Stimulated activated CD4-positive, alpha-beta T cell treated with anti-CD3 and anti-CD28 coated beads, TNF-alpha, amount 100 ng/mL, for 4 hours (primary cell): ENCODE measurements at regions not wholly inside any gene's neighbourhood (a gene's known extent, or its start where the extent isn't known, plus 50 kb on each side); places are given as distances from the start of the nearest gene placed in this dataset.

Experiments
- DNase-seq, 3 experiments: peaks; one replicate each; pipeline ENCODE4 v3.0.0-alpha.2; 2020; ENCODE audit warnings: low read depth in 3 of 3

GRCh38 chr22:22395245-22395644 lies 113.3 kb downstream of the ZNF280B start:
- DNase-seq = no peak

DNA sequence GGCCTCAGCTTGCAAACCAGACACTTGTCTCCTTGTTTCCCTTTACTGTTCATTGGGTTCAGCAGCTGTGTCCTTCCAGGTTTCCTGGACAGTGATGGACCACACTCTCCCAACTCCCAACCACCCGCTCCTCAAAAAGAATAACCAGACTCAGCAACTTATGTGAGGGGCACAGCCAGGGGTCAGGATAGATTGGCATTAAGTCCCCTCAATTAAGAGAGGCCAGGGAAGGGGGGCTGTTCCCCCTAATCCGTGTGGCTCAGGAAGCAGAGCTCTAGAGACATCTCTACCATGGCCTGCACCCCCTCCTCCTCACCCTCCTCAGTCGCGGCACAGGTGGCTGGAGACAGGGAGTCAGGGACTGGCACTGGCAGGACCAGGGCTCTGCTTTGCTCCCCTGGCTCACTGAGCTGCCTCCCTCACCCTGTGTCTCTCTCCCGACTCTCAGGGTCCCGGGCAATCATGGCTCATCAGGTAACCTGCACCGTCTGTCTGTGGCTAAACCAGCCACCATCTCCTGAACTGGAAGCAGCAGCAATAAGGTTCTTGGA lies 111.7 kb downstream of the ZNF280B start:
- no peak for DNase-seq

DNA sequence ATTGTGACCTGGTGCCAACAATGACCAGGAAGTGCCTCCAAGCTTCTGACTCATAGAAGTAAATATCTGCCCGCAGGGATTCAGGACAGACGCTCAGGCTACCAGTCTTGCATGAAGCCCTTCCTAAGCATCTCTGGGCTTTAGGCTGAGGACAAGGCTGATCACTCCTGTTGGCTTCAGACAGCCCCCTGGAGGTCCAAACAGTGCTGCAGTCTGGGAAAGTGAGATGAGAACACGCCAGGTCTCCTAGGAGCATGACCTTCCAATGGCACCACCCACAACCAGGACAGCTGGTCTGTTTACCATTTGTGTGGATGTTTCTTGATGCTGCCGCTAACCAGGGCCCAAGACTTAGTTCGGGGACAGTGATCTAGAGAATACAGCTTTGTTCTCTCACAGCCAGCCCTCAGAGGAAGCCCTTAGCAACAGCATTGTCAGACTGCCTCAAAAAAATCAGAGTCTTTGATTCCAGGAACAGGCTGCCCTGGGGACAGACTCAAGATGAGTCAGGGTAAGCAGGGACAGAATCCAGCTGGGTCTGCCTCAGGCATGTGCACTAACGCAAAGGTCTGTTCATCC lies 111.2 kb downstream of the ZNF280B start:
- no peak for DNase-seq

GRCh38 chr22:22397875-22398524 lies 110.5 kb downstream of the ZNF280B start:
- no peak for DNase-seq

DNA sequence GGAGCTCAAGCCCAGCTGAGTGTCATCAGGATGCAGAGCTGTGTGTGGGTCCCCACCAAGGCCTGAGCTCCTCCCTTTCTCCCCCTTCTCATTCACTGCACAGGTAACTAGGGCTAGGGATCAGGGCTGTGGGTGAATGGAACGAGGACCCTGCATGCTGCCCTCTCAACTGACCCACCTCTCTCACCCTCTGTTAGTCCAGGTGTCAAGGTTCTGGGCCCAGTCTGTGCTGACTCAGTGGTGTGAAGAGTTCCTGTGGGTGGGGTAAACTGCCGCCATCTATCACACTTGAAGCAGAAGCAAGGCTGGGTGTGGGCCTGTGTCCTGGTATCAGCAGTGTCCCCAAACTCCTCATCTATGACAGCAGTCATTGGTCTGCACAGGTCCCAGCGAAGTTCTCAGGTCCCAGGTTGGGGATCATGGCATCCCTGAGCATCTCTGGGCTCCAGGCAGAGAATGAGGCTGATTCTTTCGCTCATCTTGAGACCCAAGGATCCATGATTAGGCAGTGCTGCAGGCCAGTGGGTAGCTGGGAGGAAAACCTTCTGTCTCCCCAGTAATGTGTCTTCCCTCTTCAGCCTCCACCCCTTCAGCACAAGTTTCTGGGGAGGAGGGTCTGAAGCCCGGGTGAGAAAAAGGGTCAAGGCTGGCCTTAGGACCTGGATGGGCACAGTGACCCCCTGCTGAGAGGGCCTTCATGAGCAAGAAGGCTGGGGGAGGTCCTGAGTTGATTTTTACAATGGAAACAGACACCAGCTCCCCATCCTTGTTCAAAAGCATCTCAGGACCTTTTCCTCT lies 109.8 kb downstream of the ZNF280B start:
- no peak for DNase-seq

GRCh38 chr22:22400099-22400498 lies 108.4 kb downstream of the ZNF280B start:
- DNase-seq = no peak

DNA sequence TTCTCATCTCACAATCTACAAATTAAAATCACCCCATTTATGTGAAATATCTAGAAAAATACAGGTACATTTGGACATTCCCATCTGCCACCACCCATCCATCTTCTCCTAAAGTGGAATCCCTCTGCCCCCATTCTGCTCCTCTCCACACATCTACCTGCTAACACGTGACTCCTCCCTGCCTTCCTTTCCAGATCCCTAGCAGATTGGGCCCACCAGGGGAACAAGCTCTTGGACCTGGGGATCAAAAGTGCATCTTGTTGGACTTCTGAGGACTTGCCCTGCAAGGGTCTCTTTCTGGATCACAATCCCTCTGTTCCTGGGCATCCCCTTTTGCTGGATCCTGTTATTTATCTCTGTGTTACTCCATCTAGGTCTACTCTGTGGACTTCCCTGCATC lies 107.6 kb downstream of the ZNF280B start:
- no peak for DNase-seq

GRCh38 chr22:22401381-22401780 lies 107.2 kb downstream of the ZNF280B start:
- DNase-seq = no peak

DNA sequence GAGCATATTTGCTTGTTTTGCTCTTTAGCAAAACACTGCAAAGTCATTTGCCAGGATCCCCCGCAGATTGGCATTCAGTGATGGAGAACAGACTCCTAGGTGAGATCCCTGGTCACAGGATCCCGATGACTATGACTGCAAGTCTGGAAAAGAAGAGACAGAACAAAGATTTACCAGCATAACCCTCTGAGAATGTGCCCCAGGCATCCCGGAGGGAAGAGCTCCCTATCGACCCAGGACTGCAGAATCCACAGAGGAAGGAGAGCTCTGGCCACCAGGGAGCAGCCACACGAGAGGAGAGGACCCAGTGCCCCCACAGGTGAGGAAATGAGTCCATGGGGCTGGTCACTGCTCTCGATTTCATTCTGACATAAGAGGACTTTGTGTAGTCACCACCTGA lies 105.2 kb downstream of the ZNF280B start:
- DNase-seq = no peak

DNA sequence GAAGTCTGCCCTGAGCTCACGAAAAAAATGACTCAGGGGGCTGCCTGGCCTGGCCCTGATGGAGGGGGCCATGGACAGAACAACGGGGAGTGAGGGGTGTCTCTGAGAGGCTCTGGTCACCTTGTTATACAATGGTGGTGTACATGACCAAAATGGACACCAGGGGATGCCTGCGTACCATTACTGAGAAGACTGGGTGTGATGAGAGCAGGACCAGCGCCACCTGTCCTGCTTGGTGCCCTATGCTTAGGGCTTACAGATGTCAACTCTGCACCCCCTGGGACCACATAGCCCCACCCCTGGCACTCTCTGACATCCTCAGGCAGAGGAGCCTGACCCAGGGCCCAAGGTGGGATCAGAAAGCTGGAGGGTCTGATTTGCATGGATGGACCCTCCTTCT lies 104.8 kb downstream of the ZNF280B start:
- no peak for DNase-seq

GRCh38 chr22:22404598-22405284 lies 103.8 kb downstream of the ZNF280B start:
- DNase-seq = no peak

GRCh38 chr22:22406445-22407027 lies 102.0 kb downstream of the ZNF280B start:
- DNase-seq = no peak

GRCh38 chr22:22407061-22407460 lies 101.5 kb downstream of the ZNF280B start:
- DNase-seq = no peak

- DNase-seq = no peak
These were observed 100.3 kb downstream of the ZNF280B start for GRCh38 chr22:22408269-22408668.

DNA sequence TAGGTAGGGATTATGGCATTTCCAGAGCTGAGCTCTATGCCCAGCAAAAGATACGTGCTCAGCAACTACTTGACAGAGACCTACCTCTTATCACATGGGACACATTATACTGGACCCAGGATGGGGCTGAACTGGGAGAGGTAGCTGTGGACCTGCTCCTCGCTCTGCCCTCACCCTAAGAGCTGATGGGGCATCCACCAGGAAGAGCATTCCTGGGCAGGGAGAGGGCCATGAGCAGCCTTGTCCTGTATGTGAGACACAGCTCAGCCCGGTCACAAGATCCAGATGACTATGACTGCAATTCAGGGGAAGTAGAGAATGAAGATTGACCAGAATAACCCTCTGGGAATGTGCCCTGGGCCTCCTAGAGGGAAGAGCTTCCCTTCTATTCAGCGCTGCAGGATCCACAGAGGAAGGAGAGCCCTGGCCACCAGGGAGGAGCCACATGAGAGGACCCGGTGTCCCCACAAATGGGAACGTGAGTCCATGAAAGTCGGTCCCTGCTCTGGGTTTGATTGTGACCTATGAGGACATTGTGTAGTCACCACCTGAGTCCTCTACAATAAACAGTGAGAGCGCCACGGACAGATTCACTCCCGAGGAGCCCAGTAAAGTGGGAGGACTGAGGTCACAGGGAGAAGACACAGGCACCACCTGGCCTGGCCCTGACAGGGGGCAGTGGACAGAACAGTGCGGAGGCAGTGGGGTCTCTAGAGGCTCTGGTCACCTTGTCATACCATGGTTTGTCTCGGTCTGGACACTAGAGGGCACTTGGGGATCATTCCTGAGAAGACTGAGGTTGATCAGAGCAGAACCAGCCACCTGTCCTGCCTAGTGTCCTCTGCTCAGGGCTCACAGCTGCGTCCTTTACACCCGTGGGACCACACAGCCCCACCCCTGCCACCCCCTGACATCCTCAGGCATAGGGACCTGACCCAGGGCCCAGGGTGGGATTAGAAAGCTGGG lies 99.5 kb downstream of the ZNF280B start:
- DNase-seq = no peak

DNA sequence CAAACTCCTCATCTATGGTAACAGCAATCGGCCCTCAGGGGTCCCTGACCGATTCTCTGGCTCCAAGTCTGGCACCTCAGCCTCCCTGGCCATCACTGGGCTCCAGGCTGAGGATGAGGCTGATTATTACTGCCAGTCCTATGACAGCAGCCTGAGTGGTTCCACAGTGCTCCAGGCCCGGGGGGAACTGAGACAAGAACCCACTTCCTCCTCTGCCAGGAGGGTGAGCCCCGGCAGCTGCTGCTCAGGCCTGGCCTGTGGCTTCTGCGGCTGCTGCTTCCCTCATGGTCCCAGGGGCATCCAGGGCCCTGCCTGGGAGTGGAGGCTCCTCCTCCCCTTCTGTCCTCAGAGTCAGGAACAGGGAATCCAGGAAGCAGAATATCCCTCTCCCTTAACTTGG lies 98.4 kb downstream of the ZNF280B start:
- no peak for DNase-seq

GRCh38 chr22:22410677-22411076 lies 97.9 kb downstream of the ZNF280B start:
- no peak for DNase-seq

DNA sequence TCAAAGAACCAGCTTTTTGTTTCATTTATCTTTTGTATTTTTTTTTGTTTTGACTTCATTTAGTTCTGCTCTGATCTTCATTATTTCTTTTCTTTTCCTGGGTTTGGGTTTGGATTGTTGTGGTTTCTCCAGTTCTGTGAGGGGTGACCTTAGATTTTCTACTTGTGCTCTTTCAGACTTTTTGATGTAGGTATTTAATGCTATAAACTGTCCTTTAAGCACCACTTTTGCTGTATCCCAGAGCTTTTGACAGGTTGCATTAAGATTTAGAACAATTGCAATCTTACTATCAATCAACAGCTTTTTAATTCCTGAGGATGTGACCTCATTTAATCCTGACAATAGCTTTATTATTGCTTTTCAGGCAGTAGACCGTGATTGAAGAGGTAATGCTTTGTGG lies 94.3 kb downstream of the ZNF280B start:
- no peak for DNase-seq

DNA sequence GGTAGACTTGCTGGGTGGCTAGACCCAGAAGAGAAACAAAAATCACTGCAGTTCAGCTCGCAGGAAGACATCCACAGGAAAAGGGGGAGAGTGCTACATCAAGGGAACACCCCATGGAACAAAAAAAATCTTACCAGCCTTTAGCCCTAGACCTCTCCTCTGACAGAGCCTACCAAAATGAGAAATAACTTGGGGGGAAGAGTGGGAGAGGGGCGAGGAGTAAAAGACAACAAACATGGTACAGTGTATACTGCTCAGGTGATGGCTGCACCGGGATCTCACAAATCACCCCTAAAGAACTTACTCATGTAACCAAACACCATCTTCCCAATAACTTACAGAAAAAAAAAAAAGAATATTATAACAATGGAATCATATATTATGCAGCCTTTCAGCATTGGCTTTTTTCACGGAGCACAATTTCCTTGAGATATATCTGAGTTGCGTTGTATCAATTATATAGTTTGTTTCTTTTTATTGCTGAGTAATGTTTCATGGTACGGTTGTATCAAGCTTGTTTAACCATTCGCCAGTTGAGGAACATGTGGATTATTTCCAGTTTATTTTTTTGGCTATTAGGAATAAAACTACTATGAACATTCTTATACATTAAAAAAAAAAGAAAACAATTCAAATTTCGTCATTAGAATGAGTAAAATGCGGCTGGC lies 90.9 kb downstream of the ZNF280B start:
- no peak for DNase-seq

DNA sequence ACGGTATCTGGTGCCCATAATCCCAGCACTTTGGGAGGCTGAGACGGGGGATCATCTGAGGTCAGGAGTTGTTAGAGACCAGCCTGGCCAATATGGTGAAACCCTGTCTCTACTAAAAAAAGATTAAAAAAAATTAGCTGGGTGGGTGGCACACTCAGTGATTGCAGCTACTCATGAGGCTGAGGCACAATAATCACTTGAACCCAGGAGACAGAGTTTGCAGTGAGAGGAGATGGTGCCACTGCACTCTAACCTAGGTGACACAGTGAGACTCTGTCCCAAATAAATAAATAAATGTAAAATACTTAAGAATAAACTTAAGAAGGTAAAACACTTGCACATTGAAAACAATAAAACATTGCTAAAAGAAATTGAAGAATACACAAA lies 90.4 kb downstream of the ZNF280B start:
- DNase-seq = no peak
